HCEC 1CT (cell line): ENCODE measurements at regions not wholly inside any gene's neighbourhood (a gene's known extent, or its start where the extent isn't known, plus 50 kb on each side); places are given as distances from the start of the nearest gene placed in this dataset.
A peak's percentile ranks its signal among the peaks of the same experiment; 100 is the strongest.

Source experiments
- DNase-seq: peaks from one replicate; pipeline ENCODE4 v3.0.0-alpha.2; 2017

- no peak for DNase-seq
These were observed 100.1 kb upstream of the NPHP3 start for GRCh38 chr3:132822266-132822665.

GRCh38 chr3:132821314-132821713 is 99.1 kb upstream of the NPHP3 start:
- no peak for DNase-seq

GRCh38 chr3:132818251-132818650 is 96.0 kb upstream of the NPHP3 start:
- no peak for DNase-seq

- DNase-seq: no peak
These were observed 95.5 kb upstream of the NPHP3 start for GRCh38 chr3:132817646-132818177.

GRCh38 chr3:132805071-132805470 is 82.9 kb upstream of the NPHP3 start:
- DNase-seq: no peak

- DNase-seq: no peak
These were observed 82.3 kb upstream of the NPHP3 start for GRCh38 chr3:132804498-132804897.

GRCh38 chr3:132803889-132804288 is 81.7 kb upstream of the NPHP3 start:
- DNase-seq: no peak

GRCh38 chr3:132800958-132801357 is 78.7 kb upstream of the NPHP3 start:
- no peak for DNase-seq

GRCh38 chr3:132790806-132791205 is 68.6 kb upstream of the NPHP3 start:
- no peak for DNase-seq

- no peak for DNase-seq
These were observed 67.8 kb upstream of the NPHP3 start for GRCh38 chr3:132789959-132790358.

GRCh38 chr3:132788301-132788671 is 66.1 kb upstream of the NPHP3 start:
- peak; percentile 24 for DNase-seq

GRCh38 chr3:132787616-132788300 is 65.5 kb upstream of the NPHP3 start:
- DNase-seq: no peak

- no peak for DNase-seq
These were observed 64.7 kb upstream of the NPHP3 start for GRCh38 chr3:132786890-132787289.

GRCh38 chr3:132785292-132785691 is 63.1 kb upstream of the NPHP3 start:
- no peak for DNase-seq

- no peak for DNase-seq
These were observed 62.4 kb upstream of the NPHP3 start for GRCh38 chr3:132784502-132785025.

- DNase-seq: no peak
These were observed 60.9 kb upstream of the NPHP3 start for GRCh38 chr3:132783152-132783551.

- no peak for DNase-seq
These were observed 59.7 kb upstream of the NPHP3 start for GRCh38 chr3:132781922-132782321.

GRCh38 chr3:132777171-132777570 is 55.0 kb upstream of the NPHP3 start:
- no peak for DNase-seq

GRCh38 chr3:132773071-132773619 is 50.9 kb upstream of the NPHP3 start:
- no peak for DNase-seq

- DNase-seq: no peak
These were observed 50.0 kb upstream of the NPHP3 start for GRCh38 chr3:132772252-132772651.
